Stimulated activated CD4-positive, alpha-beta T cell treated with anti-CD3 and anti-CD28 coated beads, TNF-alpha, amount 100 ng/mL, for 1 hour (primary cell): ENCODE measurements at regions not wholly inside any gene's neighbourhood (a gene's known extent, or its start where the extent isn't known, plus 50 kb on each side); places are given as distances from the start of the nearest gene placed in this dataset.
"Not testable (repeated sequence)": the region's sequence is repeated elsewhere in the genome, so short reads cannot be mapped to it uniquely, and the experiment has no call there.

Experiments used
- DNase-seq, 3 donors: peaks; one replicate each; pipeline ENCODE4 v3.0.0-alpha.2; 2020; ENCODE audit warnings: low read depth in 3 of 3, low spot score in 1 of 3

DNA sequence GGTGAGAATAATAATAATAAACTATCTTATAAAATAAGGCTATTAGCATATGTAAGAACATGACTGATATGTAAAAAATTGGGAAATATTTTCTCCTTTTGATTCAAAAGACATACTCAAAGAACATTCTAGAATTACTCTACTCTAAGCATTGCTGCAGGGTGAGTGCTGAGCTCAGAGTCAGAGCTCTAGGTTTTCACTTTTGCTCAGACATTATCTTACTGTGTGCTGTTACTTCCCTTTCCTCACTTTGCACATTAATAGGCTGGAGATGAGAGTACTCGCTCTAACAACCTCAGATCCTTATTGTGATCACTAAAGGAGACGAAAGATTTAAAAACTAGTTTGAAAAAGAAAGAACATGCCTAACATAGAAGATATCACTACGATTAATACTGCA is 99.4 kb upstream of the C9orf72 start:
- no peak for DNase-seq

DNA sequence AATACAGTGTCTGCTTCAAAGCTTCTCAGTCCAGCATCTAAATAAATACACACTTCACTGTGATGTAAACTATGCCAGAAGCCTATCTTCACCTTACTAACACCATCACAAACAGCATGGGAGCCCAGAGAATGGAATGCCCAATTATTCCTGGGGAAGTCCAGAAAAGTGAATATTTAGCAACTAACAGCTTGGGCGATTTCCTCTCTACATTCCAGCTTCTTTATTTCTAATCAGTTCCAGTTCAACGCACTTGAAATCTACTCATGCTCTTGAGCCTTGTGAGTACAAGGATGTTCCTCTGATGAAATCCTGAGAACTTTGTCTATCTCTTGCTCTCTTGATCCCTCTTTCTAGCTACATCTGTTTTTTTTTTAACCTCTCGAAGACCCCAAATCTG is 100.4 kb upstream of the C9orf72 start:
- DNase-seq, result no peak

DNA sequence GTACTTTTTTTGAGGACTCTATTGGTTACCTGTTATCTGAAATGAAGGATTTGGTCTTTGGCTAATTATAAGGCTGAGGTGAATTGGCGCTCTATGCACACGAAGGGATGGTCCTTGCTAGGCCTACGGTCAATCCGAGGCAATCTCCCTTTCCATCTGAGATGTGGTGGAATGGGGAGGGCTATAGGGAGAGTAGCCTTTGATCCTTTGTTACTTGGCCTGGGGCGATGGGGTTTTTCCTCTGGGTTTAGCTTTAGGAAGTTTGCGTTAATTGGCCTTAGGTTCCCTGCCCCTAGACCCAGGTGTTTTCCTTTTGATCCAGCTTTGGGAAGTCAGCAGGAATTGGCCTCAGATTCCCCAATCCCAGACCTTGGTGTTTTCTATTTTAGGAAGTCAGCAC is 102.1 kb upstream of the C9orf72 start:
- no peak for DNase-seq

DNA sequence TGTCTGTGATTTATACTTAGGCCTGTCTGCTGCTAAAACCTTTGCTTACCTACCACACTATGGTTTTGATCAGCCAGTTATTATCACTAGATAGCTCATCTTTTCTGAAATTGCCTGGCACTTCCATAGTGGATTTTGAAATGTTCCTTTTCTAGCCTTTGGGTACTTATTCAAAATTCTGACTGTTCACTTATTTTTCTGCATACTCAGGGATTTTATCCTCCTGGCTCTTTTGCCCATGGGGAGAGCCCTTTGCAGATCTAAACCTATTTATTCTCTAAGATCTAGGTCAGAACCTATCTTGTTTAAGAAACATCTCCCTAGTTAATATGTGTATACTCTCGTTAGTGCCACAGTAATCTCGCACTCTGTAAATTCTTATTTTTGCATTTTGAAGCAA is 103.5 kb upstream of the C9orf72 start:
- DNase-seq, result no peak

DNA sequence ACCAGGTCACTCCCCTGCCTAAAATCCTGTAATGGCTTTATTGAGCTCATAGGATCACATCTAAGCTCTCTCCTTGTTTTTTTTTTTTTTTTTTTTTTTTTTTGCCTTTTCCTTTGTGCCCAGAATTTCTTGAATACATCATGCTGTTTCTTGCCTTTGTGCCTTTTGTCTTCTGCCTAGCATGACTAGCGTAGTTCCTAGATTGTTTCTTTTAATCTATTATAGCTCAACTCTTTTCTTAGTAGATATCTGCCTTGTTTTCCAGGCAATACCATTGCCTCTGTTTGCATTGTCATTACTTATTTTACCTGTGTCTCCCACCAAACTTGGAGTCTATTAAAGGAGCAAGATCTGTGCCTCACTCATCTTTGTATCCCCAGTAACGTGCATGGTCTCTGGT is 106.1 kb upstream of the C9orf72 start:
- no peak for DNase-seq

DNA sequence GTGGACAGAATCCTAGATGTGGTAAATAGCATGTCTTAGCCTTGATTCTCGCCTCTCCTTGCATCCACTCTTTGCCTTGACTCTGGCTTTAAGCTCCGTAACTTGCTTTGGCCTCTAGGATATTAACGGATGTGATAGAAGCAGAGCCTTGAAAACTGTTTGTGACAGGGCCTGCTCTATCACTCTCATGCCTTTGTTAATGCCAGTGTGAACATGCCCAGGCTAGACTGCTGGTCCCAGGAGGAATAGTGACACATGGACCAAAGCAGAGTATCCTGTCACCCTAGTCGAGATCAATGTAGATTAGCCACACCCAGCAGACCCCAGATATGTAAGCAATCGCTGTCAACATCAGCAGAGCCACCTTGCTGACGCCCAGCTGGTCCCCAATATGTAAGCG is 109.9 kb upstream of the C9orf72 start:
- DNase-seq, result no peak

DNA sequence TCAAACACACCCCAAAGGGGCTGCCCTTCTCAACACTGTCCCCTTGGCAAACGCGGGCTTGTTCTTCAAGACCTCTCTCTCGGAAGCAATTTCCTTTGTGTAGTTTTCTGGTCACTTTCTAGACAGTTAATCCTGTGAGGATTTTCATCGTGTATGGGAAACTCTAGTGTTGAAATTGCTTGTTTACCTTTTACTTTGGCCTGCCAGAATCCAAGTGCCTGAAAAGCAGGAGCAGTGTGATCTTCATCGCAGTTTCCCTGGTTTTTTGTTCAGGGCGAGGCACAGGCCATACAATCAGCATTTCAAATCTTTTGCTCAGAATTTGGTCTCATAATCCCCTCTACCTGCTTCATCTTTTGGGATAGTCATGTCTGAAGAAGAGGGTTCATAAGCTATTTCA is 115.7 kb upstream of the C9orf72 start:
- no peak for DNase-seq

DNA sequence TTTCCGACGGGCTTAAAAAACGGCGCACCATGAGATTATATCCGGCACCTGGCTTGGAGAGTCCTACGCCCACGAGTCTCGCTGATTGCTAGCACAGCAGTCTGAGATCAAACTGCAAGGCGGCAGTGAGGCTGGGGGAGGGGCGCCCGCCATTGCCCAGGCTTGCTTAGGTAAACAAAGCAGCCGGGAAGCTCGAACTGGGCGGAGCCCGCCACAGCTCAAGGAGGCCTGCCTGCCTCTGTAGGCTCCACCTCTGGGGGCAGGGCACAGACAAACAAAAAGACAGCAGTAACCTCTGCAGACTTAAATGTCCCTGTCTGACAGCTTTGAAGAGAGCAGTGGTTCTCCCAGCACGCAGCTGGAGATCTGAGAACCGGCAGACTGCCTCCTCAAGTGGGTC is 117.5 kb upstream of the C9orf72 start:
- not testable (repeated sequence) for DNase-seq

DNA sequence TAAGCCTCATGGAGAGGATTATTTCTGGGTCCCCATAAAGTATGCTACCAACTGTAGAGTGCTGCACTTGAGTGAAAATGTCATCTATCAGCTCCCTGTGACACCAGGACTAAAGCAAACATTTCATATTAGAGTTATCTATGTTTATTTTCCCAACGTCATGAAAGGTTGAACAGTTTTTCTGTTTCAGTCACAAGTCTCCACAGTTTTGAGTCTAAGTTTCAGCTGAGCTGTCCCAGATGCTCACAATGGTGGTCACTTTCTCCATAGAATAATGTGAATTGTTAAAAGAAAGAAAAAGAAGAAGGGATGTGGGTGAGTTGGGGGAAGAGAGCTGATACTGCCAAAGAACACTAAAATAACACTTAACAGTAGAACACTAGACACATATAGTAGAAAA is 126.3 kb upstream of the C9orf72 start:
- DNase-seq, result no peak

DNA sequence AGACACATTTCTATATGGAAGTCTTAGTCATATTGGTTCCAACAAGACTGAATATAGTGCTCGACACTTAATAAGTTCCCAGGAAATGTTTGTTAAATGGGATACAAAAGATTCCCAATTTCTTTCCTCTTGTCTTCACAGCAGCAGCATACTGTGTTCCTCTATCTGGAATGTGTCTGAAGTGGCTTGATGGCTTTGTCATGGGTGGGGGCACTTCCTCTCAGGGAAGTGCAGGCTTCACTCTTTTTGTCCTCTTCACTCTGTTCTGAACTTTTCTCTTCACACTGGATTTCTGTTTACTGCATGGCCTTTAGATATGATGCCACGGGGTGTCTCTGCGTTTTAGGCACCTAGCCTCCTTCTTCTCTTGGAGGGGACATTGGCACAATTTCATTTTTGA is 127.7 kb upstream of the C9orf72 start:
- DNase-seq, result no peak

DNA sequence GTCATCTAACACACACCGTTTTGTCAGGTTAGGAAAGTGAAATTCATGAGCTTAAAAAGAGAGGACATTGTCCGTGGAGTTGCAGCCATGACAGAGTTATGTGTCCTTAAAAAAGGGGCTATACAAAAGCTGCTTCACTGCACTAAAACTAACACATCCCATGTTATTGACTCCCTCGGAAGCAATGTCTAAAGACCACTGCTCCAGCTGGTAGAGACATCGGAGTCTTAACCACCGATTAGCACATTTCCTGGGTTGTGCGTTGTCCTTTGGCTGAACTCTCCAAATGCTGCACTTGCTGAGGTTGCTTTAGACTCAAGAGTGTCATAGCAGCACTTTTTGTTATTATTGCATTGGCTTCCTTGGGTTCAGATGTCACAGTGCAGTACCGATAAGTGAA is 128.3 kb upstream of the C9orf72 start:
- no peak for DNase-seq

DNA sequence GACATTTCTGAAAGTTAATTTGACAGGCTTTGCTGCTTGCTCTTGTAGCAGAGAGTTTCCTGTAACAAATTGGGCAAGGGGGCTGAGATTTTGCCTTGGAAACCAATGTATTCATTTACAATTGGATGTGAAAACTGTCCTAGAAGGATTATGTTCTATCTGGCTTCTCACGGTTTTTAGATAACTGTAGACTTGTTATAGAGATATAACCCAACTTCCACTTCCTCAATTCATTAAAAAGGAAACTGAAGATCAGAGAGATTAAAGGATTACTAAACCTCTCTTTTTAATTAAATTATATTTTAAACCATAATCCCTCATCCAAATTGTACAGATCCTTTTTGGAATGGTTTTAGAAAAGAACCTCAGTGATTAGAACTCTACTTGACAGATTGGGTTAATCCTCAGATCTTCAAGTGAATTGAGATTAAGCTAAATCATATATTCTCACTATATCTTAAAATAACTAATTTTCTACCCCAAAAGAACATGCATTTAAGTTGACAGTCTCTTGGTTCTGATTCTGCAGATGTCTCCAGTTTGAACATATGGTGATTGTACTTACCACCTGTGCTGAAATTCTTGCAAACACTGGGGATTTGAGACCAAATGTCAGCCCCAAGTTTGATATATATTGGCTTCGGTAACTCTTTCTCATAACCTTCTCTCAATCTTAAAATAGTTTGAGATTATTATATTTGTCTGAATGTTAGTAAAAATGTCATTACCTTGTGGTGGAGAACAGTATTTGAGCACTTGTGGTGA is 130.1 kb upstream of the C9orf72 start:
- no peak for DNase-seq

DNA sequence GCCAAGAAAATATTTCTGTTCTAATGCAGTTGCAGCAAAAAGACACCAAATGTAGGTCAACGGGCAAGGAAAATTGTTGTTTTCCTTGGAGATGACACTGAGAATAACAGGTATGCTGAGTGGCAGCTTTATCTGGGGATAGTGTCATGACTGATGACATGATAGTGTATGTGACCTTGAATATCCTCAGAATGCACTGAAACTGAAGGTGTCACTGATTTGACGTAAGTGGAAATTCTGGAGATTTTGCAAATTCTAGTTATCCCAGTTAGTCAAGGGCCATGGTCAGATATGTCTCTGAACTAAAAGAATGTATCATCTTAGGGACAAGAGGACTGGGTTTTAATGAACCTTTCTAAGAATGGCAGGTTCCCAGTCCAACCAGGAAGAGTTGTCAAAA is 138.0 kb upstream of the C9orf72 start:
- DNase-seq, result no peak

DNA sequence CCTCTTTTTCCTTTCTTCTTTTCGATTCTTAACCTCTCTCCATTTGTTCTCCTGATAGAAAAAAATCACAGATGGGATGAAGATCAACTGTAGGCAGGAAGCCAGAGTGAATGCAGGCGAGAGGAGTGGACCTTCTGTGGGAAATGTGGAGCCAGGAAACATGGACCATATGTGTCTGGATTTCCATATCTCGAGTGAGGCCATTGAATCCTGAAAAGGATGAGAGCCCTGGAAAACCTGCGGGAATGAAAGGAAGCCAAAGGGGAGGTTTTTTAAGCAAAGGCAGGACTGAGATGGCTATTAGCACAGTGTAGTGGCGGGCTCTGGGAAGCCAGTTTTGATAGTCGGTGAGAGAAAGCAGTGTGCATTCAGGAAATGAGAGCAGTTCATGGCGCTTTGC is 139.5 kb upstream of the C9orf72 start:
- DNase-seq, result no peak

DNA sequence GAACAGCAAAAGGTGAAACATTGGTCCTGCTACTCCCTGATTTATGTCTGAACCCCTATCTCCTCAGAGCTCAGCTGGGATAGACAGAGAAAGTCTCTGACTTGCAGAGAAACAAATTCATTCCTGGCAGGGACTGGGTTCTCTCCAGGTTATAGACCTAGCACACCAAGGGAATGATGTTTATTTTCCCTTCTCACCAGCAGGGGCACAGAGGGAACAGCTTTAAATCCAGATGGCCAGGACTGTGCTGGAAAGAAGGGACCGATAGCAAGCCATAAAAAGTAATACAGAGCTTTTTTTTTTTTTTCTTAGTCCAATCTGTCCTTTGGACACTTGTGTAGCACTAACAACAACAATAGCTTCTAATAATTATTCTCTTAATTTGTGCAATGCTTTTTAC is 141.1 kb upstream of the C9orf72 start:
- DNase-seq, result no peak

DNA sequence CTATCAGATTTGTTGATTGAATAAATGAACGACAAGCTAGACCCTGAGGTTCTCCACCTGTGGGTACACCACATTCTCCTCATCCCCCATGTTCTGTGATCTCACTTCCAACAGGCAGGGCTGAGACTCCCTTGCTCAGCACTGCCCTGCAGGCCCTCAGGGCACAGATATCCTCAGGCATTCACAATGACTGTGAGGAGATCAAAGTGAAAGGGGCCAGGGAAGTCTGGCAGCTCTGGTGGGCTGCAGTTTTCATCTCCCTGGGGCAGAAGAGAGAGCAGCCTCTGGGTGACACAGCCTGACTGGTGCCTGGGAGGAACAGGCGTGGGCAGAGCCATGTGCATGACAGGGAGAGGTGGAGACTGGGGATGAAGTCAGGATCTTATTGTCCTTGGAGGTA is 142.4 kb upstream of the C9orf72 start:
- no peak for DNase-seq

DNA sequence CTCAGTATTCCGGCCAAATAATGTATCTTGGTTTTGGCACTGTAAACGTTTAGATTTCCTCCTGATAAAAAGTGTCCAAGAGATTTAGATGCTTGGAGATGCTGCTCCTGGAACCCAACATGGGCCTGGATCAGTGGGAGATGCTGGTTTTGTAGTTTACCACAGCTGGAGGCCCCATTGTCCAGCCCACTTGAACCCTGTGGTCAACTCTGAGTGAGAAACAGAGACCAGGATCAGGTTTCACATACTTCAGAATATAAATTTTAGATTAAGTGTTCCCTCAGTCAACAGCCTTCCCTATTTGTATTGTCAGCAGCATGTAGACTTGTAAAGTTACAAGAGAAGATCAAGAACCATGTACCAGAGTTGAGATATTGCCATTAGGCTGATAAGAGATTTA is 144.7 kb upstream of the C9orf72 start:
- no peak for DNase-seq

DNA sequence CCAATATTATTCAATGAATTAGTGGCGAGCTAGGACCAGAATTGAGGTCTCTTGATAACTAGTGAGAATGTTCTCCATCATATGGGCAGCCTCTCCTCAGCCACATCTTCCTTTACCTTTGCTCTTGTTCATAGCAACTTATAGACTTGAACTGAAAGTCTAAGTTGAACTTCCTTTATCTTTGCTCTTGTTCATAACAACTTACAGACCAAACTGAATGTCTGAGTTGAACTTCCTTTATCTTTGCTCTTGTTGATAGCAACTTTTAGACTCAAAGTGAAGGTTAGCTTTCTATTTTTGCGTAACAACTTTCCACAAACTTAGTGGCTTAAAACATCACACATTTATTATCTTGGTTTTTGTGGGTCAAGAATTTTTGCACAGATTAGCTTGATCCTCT is 146.4 kb upstream of the C9orf72 start:
- DNase-seq, result no peak

DNA sequence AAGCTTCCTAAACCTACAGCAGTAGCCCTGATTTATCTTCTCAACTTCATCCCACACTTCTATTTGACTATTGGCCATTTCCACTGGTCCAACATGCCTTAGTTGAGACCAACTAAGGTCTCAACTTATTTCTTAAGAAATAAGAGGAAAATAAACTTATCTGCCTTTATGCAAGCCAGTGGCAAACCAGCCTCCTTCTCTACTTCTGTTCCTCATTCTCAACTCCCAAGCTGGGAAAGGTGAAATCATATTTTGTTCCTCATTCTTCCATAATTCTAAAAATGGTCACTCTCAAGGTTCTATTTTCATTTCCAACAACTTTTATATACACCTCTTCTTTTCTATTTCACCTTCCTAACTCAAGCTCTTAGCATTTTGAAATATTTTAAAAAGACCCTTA is 149.6 kb upstream of the C9orf72 start:
- no peak for DNase-seq

DNA sequence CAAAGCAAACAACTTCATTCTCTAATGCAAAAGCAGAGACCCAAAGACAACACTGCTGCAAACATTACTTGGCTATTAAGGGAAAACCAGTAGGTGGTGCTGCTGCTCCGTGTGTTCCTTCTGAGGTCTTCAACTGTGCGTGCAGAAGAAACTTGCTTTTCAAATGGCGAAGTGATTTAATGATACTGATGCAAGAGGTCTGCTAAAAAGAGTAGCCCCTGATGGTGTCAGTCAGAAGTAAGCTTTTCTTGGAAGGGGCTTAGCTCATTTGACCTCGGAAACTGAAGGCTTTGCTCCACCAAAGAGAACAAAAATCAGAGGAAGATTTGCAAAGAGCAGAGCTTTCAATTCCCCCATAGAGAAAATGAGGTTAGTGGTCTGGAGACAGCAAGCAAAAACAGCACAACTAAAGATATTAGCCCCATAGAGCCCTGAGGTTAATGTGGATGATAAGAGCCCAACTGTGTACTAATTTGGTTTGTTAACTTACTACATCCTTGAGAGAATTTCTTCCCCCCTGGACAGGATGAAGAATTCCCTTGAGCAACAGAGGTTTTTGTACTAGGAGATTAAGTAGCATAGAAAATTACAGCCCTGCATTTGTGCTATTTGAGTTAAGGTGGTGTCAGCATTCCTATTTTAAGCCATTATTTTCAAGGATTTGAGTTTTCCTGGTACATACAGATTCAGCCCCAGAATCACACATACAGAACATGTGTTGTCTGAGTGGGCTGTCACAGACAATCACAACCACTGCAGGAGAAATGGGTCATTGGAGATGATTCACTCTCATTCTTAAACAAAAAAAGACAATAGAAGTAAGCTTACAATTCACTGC is 153.2 kb upstream of the C9orf72 start:
- peak in 1 of 3 donors; percentile 26 for DNase-seq

DNA sequence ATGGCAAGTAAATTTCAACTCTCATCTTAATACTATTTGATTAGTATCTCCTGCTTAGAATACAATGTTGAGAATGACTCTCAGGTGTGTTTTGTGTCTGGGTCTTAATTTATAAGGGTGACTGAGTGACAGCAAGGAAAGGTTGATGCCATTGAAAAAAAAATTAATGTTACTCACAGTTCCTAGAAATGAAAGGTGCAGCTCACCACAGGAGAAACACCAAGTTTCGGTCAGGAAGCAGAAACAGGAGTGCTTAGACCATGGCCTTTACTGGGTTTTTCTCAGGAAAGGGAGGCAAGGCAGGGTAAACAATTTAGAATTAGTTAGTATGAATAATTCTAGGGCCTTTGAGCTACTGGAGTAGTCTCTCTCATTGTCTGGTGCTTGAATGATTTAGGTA is 159.2 kb upstream of the C9orf72 start:
- no peak for DNase-seq

DNA sequence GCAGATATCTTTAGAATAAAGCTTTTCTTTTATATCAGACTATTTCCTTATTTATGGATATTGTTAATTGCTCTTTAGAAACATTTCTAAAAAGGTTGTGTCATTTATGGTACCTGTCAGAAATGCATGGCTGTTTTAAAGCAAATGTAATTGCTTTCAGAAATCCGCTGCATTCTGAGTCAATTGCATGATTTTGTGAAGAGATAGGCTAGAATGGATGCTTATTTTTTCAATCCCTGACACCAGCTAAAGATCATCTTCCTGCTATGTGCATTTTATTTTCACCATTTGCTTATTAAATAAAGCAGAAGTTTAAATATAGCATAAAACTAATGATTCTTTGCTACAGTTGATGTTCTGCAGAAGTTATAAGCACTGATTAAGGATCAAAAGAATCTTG is 170.2 kb upstream of the C9orf72 start:
- no peak for DNase-seq

DNA sequence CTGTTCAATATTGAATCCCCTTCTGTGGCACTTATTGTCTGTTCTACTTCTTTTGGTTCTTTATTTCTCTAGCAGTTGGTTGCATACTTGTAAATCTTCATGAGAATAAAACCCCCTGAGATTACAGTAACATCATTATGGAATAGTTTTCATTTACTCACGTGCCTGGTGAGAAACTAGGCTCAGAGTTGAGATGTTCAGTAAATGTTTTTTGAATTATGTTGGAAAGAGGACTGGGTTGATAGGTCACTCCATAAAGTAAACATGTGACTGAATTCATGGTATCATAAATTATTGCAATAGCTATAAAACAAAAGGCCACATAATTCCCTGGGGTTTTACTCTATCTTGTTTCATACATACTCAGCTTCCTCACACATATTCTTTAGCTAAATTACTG is 174.2 kb upstream of the C9orf72 start:
- no peak for DNase-seq
